Body of pancreas (tissue), 4 donors: ENCODE measurements at regions not wholly inside any gene's neighbourhood (a gene's known extent, or its start where the extent isn't known, plus 50 kb on each side); places are given as distances from the start of the nearest gene placed in this dataset.

ENCODE experiments used
- POLR2A ChIP-seq, 3 donors: fragments of 450-650 bp; IDR thresholded peaks; one replicate each; pipeline ENCODE4 v1.6.1; 2016; ENCODE audit warnings: antibody characterized with exemption in 3 of 3, mild to moderate bottlenecking in 2 of 3
- TF ChIP-seq, protein P1 (sequence below), 7 experiments: fragments of 450-650 bp in 4 of 7; fragments of 200-600 bp in 3 of 7; sonication (generic) in 3 of 7; IDR thresholded peaks; one replicate each; pipeline ENCODE4 v1.5.1; 2016 to 2019; ENCODE audit warnings: antibody characterized with exemption in 7 of 7

DNA sequence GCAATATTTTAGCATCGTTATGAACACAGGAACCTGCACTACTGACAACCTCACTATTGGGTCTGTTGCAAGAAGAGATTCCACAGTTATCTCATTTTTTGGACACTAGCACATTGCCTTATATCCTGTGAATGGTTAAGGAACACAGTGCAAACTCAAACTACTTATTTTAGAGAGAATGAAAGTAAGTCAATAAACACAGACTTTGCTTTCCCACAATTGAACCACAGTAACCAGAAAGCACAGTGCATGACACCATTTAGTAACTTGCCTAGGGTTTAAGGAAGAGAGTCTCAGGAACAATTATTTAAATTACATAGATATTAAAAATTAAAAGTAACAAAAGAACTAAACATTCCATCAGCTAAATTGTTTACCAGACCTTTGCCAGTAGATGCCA, 468.8 kb downstream of the ZWINT start:
- TF ChIP-seq, protein P1, sequence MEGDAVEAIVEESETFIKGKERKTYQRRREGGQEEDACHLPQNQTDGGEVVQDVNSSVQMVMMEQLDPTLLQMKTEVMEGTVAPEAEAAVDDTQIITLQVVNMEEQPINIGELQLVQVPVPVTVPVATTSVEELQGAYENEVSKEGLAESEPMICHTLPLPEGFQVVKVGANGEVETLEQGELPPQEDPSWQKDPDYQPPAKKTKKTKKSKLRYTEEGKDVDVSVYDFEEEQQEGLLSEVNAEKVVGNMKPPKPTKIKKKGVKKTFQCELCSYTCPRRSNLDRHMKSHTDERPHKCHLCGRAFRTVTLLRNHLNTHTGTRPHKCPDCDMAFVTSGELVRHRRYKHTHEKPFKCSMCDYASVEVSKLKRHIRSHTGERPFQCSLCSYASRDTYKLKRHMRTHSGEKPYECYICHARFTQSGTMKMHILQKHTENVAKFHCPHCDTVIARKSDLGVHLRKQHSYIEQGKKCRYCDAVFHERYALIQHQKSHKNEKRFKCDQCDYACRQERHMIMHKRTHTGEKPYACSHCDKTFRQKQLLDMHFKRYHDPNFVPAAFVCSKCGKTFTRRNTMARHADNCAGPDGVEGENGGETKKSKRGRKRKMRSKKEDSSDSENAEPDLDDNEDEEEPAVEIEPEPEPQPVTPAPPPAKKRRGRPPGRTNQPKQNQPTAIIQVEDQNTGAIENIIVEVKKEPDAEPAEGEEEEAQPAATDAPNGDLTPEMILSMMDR (IDR thresholded peaks at IDR 0.05): no peak
- no peak for TF ChIP-seq POLR2A (IDR thresholded peaks at IDR 0.05)
